Esophagus muscularis mucosa (tissue), 3 donors: ENCODE measurements at regions not wholly inside any gene's neighbourhood (a gene's known extent, or its start where the extent isn't known, plus 50 kb on each side); places are given as distances from the start of the nearest gene placed in this dataset.

Source experiments
- CTCF ChIP-seq, 3 experiments: fragments of 200-600 bp in 2 of 3; fragments of 450-650 bp in 1 of 3; sonication (generic) in 2 of 3; IDR thresholded peaks; one replicate each; pipeline ENCODE4 v1.5.1; 2017 to 2019; ENCODE audit warnings: antibody characterized with exemption in 3 of 3, mild to moderate bottlenecking in 2 of 3, moderate library complexity in 1 of 3
- POLR2A ChIP-seq: fragments of 450-650 bp; IDR thresholded peaks from one replicate; pipeline ENCODE4 v1.6.1; 2017; ENCODE audit warnings: antibody characterized with exemption, moderate library complexity, mild to moderate bottlenecking, low read depth
- POLR2AphosphoS5 ChIP-seq, 2 donors: sonication (generic); formaldehyde crosslinking; IDR thresholded peaks; one replicate each; pipeline ENCODE4 v1.6.1; 2017; ENCODE audit warnings: antibody characterized with exemption in 2 of 2

GRCh38 chr2:187994464-187995331 is 297.0 kb upstream of the GULP1 start:
- no peak for TF ChIP-seq CTCF (IDR thresholded peaks at IDR 0.05)
- no peak for TF ChIP-seq POLR2AphosphoS5 (IDR thresholded peaks at IDR 0.05)
- no peak for TF ChIP-seq POLR2A
